Right kidney (tissue), 1 donor: ENCODE measurements at regions not wholly inside any gene's neighbourhood (a gene's known extent, or its start where the extent isn't known, plus 50 kb on each side); places are given as distances from the start of the nearest gene placed in this dataset.
A peak's percentile ranks its signal among the peaks of the same experiment; 100 is the strongest.
"Not testable (repeated sequence)": the region's sequence is repeated elsewhere in the genome, so short reads cannot be mapped to it uniquely, and the experiment has no call there.

Source experiments
- DNase-seq: peaks from one replicate; pipeline ENCODE4 v3.0.0-alpha.2; 2016

DNA sequence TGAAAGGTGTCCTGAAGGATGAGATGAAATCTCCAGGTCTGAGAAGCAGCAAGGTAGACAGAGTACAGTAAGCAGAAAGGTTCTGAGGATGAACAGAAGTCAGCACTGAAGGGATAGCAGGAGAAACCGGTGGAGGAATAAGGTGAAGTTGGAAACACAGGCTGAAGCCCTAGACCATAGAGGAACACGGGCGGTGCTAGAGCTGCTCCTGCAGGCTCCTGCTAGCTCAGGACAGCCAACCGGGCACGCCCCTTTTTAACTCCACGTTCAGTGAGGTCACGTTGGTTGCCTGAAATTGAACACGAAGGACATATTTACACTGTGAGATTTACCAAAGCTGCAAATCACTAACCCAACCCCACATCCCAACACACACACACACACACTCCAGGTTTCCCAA, 1886.4 kb upstream of the AGA start:
- DNase-seq: no peak

DNA sequence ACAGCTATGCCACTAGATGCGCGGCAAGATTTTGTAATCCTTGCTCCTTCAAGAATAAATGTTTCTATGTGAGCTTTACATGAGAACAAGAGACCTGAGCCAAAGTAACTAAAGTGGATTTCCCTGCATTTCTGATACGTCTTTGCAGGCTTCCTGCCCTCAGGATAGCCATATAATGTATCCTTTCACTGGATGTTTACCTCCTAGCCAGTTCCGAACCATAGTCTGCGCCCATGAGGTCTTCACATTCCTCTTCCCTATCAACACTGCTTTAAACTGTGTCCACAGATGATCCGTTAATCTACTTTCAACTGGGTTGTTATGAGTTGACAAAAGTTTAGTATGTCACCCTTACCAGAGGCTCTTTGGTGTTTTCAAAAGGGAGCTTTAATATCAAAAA, 1889.1 kb upstream of the AGA start:
- DNase-seq: no peak

DNA sequence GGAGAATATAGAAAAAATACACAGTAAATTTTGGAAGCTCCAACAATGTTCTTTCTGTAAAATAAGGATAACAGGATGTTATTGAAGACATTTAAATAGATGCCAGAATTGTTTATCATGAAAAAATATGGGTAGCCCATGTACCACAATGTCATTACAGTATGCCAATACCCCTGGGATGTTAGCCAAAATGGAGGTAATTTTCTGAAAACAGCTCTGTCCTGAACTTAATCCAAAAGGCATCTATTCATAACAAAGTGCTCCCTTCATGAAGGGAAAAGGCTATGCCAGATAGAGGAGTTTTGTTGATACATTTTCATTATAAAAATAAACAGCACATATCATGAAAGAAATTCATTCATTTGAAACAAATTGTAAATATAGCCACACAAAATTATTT, 1902.6 kb upstream of the AGA start:
- no peak for DNase-seq

DNA sequence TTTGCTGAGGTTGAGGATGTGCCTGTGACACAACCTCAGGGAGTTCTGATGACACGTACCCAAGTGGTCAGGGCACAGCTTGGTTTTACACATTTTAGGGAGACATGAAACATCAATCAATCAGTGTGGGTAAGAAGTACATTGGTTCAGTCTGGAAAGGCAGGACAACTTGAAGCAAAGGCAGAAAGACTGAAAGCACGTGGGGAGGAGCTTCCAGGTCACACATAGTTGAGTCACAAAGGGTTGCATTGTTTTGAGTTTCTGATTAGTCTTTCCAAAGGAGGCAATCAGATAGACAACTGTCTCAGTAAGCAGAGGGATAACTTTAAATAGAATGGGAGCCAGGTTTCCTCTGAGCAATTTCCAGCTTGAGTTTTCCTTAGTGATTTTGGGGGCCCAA, 1910.0 kb upstream of the AGA start:
- no peak for DNase-seq

DNA sequence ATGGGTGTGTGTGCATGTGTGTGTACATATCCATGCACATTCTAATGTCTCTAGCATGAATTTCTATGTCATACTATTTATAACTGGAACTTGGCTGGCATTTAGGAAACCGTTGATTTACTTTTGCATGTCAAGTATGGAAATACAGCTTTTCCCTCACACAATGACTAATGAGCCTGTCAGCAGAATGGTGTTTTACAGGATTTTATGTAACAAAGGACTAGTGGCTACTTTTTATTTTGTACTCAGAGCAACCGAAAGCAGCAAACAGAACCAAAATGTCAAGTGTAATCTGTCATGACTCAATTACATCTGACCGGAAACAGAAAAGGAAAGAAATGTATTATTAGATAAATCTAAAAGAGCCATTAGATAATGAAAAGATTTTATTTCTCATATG, 1911.5 kb upstream of the AGA start:
- no peak for DNase-seq

DNA sequence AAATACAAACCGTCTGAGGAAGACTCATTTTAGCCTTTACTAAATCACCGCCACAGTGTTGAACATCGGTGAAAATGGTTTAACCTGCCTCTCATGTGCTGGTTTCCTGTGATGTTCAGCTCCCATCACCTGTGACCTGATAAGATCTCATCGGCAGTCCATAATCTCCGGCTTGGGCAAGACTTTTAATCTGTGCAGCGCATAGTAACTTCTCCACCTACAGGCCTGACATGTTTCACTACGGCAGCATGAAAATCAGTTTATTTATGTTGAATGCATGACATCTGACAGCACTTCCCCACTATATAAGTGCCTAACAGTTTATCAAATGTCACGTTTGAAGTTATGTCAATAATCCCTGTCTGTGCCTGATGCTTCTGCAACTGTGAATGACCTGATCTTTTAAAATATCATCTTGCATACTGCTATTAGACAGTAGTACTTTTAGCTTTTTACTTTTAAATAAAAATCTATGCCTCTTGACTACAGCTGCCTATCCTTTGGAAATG, 1919.8 kb upstream of the AGA start:
- no peak for DNase-seq

DNA sequence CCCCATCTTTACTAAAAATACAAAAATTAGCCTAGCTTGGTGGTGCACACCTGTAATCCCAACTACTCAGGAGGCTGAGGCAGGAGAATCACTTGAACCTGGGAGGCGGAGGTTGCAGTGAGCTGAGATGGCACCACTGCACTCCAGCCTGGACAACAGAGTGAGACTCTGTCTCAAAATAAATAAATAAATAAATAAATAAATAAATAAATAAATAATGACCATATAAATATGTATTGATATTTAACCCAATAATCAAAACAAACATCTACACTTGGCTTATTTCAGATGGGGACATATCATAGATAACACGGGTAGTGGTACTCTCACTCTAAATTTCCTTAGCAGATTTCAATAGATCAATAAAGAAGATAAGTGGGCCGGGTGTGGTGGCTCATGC, 1923.7 kb upstream of the AGA start:
- not testable (repeated sequence) for DNase-seq

DNA sequence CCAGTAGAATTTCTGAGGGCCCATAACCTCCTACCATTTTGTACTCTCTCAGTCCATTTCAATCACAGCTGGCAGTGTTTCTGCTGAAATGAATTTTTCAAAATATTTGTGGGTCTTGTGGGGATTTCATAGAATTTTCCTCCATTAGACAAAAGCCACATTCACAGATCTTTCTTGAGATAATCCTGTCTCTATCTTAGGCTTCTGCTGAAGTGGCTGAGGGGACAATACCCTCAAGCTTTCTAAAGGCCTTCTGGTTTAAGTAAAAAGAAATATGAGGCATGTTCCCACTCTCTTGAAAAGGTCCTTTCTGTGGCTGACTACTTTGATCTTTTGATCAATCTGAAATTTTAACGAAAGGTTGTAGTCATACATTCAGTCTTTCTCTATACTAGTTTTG, 1930.0 kb upstream of the AGA start:
- DNase-seq: no peak

DNA sequence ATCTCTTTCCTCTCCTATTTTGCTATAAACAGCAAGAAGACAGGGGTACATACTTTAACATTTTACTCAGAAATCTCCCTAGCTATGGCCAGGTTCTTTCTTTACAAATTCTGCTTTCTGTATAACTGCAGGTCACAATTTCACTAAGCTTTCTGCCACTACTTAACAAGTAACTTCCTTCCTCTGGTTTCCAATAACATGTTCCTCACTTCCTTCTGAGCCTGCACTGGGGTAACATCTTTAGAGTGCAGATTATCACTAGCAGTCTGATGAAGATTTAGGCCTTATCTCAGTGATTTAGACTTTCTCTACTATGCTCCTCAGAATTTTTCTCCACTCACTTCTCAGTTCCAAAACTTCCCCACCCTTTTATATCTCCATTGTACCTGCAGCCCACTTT, 1930.5 kb upstream of the AGA start:
- DNase-seq: no peak

DNA sequence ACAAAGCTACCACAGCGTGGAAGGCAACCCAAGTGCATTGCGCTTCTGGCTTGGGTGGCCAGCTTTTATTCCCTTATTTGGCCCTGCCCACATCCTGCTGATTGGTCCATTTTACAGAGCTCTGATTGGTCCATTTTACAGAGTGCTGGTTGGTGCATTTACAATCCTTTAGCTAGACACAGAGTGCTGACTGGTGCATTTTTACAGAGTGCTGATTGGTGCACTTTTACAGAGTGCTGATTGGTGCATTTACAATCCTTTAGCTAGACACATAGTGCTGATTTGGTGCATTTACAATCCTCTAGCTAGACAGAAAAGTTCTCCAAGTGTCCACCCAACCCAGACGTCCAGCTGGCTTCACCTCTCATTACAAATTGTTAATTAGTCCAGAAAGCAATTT, 1936.6 kb upstream of the AGA start:
- DNase-seq: not testable (repeated sequence)

DNA sequence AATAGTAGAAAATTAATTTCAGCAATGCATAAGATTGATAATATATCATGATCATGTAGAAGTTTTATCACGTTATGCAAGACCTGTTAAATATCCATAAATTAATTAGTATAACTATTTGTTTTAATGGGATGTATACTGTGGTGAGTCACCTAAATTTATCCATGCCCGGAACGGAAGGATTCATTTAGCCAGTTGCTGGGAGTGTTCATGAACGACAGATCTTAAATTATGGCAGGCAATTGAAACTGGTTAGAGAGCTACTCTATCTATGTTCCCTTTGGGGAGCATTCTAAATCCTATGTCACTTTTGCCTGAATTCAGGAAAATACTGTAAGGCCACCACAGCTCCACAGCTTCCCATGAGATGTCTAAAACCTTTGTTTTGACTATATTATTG, 1950.5 kb upstream of the AGA start:
- DNase-seq: no peak

DNA sequence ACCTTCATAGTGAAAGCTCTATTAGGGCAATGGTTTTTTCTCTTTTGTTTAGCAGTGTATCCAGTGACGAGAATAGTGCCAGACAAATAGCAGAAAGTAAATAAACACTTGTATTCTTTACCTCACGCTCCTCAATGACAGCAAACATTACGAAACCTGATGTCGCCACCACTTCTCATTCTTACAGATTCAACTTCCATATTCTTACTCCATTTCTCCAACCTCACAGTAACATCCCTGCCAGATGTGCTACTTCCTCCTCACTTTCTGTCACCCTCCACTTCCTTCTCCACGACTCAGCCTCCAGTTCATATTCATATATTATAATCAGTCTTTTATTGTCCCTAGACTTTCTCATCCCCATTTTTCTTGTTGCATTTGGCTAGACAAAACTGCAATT, 1956.2 kb upstream of the AGA start:
- DNase-seq: no peak

DNA sequence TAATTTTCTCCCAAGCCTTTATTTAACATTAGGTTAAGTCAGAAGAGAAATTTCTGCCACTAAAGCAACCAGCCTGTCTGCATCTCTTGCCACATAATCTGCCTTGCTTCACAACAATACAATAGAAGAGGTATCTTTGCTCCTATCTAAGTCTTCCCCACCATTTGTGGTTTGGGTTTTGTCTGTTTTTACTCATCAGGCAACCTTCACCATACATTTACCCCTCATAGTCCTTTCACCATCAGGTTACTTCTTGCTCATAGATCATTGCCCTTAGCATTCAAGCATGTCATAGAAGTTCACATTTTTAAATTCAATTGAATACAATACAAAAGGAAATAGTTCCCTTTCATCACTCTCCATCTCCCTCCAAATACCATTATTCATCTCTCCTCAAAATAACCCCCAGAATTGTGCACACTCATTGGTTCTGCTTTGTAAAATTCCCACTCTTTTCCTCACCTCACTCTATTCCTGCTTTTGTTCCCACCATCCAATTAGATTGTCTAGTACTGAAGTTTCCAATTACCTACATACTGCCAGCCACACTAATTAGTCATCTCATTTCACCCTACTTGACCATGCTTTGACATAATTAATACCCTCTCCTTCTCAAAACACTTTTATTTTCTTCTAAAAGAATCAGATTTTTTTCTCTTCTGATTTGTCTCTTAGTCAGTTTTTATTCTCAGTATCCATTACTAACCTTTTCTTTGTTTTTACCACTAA, 1957.0 kb upstream of the AGA start:
- DNase-seq: no peak

DNA sequence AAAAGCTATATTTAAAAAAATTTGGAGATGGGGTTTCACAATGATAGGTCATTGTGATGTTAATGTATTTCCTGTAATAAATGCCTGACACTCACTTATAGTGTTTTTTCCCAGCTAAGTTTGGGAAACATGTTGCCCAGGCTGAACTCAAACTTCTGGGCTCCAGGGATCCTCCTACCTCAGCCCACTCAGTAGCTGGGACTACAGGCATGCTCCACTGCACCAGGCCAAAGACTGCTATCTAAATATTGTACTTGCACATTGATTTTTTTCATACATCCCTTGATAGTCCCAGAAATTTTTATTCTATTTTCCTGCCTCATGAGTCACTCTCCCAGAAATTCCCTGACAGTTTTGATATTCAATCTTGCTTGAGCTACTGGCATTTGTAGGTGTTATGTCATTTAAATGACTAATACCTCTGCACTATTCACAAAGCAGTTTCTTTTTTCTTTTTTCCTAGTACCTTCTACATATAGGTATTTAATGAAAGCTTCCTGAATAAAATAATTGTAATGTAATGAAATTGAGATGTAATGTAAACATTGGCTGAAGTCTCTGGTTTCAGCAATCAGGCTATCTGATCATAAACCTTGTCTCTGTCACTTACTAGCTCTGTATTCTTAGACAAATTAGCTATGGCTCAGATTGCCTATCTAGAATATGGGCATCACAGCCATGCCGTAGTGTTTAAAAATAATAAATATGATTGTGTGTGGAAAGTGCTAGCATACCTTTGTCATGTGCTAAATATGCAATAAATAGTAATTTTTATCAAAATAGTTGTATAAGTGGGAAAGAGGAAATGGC, 1973.0 kb upstream of the AGA start:
- DNase-seq: peak; percentile 15

DNA sequence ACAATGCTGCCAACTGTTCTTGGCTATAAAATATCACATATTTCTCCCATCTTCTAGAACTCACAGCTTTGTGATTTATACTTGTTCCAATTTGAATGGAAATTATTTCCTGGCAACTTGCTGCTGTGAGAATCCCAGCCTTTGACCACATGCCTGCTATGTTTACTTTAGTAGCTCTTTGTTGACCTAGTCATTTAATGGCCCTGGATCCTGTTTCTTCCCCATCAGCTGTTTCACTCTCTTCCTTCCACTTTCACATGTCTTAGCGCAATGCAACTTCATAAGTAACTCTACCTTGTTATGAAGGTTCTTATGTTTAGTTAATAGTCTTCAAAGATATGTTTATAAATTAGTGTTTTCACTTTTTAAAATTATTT, 1973.6 kb upstream of the AGA start:
- no peak for DNase-seq

DNA sequence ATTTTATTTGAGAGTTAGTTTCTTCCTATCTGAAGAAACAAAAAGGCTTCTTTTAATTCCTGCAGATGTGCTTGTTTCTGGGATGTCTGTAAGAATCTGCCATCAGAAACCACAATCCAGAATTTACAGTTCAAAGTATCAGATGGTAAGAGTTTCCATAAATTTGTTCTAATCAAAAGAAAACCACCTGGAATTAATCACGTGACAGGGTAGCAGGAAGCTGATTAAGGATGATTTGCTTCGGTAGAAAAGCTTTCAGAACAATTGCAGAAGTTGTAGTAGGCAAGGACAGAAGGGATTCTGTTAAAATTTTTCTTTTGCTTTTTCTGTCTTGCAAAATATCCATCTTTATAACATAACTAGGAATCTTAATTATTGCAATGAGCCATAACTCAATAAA, 1975.1 kb upstream of the AGA start:
- no peak for DNase-seq

DNA sequence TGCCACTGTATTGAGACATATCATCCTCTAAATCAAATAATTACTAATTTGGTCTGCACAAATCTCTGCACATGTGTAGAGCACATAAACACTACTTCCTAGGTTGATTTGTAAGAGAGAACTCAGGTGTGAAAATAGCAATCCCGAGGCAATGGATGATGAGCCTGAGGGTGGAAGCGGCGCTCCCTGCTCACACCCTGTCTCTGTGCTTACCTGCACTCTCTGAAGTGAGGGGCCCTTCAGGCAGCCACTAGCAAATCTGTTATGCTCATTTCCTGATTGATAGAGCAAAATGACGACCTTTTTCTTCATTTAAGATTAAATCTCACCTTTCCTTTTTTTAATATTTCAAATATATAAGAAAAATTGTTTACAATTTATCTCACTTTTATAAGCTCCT, 1995.7 kb upstream of the AGA start:
- DNase-seq: no peak

DNA sequence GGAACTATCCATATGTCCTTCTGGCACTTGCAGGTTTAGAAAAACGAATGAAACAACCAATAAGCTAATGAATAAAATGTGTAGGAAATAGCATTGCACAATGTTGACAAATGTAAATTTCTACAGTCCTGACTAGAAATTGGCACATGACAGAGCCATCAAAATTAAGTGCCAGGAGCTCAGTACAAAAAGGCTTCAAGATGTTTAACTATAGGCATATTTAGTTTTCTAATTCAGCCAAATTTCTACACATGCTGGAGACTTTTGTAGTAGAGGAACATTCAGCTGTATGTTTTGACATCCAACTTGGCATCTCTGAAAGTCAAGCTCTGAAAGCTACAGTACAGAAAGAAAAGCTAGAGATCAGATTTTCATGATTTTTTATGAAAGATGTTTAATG, 1999.4 kb upstream of the AGA start:
- DNase-seq: no peak

DNA sequence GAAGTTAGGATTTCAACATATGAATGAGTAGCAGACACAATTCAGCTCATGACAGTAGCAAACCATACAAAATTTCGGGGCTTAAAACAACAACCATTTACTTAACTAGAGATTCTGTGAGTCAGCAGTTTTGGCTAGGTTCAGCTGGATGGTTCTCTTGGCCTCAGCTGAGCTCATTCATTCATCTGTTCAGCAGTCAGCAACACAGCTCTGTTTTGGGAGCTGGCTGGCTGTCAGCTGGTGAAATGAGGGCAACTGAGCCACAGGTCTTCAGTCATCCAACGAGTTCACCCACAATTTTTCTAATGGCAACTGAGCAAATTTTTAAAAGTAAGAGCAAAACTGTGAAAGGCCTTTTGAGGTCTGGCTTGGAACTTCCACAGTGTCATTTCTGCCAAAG, 2005.1 kb upstream of the AGA start:
- no peak for DNase-seq

DNA sequence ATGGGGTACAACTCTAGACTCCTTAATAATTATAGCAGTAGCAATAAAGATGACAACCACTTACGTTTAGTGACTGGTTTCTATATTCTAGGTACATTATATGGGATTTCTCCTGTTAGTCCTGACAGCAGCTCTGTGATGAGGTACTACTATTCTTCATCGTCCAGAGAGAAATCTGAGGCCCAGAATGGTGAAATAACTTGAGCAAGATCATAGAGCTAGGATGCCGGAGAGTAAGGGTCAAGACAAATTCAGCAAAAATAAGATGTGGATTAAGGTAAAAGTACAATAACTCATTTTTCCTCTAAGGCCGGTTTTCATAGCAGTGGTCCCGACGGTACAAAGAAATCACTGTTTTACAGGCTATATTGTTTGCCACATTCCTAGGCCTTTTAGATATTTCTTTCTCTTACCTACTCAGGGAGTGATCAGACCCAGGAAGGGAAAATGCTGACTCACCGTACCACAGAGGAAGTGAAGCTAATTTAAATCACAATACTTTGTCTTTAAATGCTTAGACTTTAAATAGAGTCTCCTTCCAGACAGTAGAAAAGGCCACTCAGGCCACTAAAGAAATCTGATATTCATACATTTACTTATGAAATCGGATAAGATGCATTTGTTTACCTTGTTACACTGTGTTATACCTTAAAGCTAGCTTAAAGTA, 2023.0 kb upstream of the AGA start:
- no peak for DNase-seq

DNA sequence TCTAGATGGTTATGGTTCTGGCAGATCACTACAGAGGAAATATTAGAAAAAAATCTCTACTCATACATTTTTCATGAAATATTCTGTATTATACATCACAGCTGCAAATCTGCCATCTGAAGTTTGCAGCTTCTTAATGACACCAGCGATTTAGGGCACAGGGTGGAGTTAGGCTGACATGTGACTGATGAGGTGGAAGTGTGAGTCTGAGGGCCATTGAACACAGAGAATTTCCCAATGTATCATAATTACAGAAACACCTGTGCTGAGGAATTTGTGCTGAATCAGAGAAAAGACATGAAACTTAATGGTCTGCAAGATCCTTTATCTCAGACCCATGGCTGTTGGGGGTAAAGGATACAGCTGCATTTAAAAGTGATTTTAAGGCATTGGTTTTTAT, 2025.6 kb upstream of the AGA start:
- DNase-seq: no peak

DNA sequence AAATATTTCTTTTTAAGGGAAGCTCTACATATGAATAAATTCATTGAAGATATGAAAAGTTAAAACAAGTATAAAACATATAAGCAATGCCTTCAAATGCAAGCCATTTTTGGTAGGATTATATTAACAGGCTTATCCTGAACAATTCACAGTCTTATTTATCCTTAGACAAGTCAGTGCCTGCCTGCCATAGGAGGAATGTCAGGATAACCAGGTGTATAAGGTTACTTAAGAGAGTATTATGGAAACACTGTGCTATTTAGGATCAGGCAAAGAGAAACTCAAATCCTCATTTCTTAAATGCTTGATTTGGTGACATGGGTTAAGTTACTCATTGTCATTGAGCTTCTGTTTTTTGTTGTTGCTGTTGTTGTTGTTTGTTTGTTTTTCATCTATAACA, 2029.9 kb upstream of the AGA start:
- DNase-seq: no peak

DNA sequence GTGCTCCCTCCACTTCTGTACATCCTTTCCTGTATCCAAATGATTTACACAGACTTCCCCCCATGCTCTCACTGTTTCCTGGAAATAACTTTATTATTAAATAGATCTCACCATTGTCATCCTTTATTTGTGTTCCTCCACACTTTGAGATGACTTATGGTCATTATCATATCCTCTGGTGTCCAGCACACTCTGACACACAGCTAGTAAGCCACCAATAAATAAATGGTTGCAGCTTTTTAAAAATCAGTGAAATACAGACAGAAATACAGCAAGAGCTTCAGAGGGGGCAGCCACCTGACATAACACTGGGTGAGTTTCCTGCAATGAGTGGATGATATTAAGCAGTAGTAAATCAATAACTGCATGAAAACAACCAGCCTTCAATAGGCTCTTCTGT, 2036.4 kb upstream of the AGA start:
- no peak for DNase-seq

DNA sequence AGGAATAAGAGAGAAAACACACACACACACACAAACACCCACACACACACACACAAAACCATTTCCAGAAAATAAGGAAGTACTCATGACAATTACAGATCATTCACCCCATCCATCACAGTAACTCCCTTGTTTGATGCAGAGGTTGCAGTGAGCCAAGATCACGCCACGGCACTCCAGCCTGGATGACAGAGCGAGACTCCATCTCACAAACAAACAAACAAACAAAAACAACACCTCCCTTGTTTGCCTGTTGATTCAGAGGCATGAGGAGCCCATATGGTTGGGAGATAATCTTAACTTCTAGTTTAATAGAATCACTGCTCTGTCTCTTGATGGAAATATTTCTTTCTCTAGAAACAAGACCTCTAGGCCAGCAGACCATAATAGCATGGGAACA, 2043.5 kb upstream of the AGA start:
- DNase-seq: no peak
